ENCODE measurements at regions not wholly inside any gene's neighbourhood (a gene's known extent, or its start where the extent isn't known, plus 50 kb on each side); places are given as distances from the start of the nearest gene placed in this dataset.

DNA sequence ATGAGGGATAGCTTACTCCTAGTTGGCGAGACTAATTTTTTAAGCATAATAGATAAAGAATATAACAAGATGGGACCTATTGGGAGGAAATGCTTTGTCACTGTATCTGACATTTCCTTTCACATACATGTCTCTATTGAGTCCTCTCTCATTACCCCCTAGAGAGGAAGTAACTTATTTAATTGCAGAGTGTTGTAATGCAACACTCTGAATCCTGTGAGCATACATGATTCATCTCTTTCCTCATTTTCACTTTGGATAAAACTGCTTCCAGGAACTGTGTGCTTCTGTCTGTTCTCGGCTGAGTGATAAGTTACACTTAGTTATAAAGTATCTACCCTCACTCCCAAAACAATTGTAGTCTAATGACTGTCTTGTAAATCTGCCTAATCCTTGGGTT, 266.1 kb upstream of the ANXA10 start:
- Histone ChIP-seq H3K27ac (no peak overlapping the region), H3K9me3 (no peaks in the 10 kb centered on the region), H3K27me3 (no peaks in the 10 kb centered on the region), H3K4me1 (no peaks in the 10 kb centered on the region), H3K4me3 (no peak overlapping the region), H3K36me3 (no peaks in the 10 kb centered on the region)
- in situ Hi-C loops (cut with MboI; ENCODE audit: low pct_ligation_motif_present in 1 of 4, low pct_unique_long_range_greater_than_20kb in 1 of 4, low sequenced_read_pairs in 3 of 4) (no loop called here), intact Hi-C loops (cut with DNase I; ENCODE audit: low total_unique reads) (no loop called here)
- WGBS, 2 donors (ENCODE audit: low coverage in 1 of 2), result 67 to 100% methylated on average over 1 to 2 of the region's 2 CpGs
- TF ChIP-seq POLR2A (IDR thresholded peaks at IDR 0.05) (no peak), EP300 (IDR thresholded peaks at IDR 0.05; ENCODE audit: low read depth) (no peak), POLR2AphosphoS5 (IDR thresholded peaks at IDR 0.05) (no peak)
- TF ChIP-seq, protein P1, sequence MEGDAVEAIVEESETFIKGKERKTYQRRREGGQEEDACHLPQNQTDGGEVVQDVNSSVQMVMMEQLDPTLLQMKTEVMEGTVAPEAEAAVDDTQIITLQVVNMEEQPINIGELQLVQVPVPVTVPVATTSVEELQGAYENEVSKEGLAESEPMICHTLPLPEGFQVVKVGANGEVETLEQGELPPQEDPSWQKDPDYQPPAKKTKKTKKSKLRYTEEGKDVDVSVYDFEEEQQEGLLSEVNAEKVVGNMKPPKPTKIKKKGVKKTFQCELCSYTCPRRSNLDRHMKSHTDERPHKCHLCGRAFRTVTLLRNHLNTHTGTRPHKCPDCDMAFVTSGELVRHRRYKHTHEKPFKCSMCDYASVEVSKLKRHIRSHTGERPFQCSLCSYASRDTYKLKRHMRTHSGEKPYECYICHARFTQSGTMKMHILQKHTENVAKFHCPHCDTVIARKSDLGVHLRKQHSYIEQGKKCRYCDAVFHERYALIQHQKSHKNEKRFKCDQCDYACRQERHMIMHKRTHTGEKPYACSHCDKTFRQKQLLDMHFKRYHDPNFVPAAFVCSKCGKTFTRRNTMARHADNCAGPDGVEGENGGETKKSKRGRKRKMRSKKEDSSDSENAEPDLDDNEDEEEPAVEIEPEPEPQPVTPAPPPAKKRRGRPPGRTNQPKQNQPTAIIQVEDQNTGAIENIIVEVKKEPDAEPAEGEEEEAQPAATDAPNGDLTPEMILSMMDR (IDR thresholded peaks at IDR 0.05), result no peak
- no peak for DNase-seq

DNA sequence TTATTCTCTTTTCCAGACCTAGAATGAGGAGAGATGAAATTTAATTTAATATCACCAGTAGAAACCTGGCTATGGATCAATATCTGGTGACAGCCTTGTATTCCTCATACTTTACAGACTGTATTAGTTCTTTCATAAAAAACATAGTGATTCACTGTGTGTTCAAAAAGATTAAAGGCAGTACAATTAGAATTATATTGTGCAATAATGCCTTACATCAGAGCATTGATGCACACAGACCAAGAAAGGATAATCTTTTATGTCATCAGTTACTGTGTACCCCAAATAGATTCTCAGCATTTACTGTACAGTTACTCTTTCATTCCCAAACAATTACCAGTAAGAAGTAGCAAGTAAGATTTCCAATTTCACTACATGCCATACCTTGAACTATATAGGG, 260.5 kb upstream of the ANXA10 start:
- in situ Hi-C loops (cut with MboI; ENCODE audit: low pct_ligation_motif_present in 1 of 4, low pct_unique_long_range_greater_than_20kb in 1 of 4, low sequenced_read_pairs in 3 of 4), result no loop called here
- TF ChIP-seq EP300 (IDR thresholded peaks at IDR 0.05; ENCODE audit: low read depth) (no peak), POLR2AphosphoS5 (IDR thresholded peaks at IDR 0.05) (no peak), POLR2A (IDR thresholded peaks at IDR 0.05) (no peak)
- TF ChIP-seq, protein P1 (IDR thresholded peaks at IDR 0.05), result no peak
- no peak overlapping the region for H3K27ac ChIP-seq
- DNase-seq, result no peak
- no peaks in the 10 kb centered on the region for H3K4me1 ChIP-seq
- H3K4me3 ChIP-seq, result no peak overlapping the region
- intact Hi-C loops (cut with DNase I; ENCODE audit: low total_unique reads), result loop anchor here (1.0 kb wide), 1 partner anchor 65 kb away; no protein-coding TSS in a partner anchor
- no peaks in the 10 kb centered on the region for H3K9me3 ChIP-seq
- no peaks in the 10 kb centered on the region for H3K36me3 ChIP-seq
- no peaks in the 10 kb centered on the region for H3K27me3 ChIP-seq

- intact Hi-C loops (cut with DNase I; ENCODE audit: low total_unique reads) (no loop called here), in situ Hi-C loops (cut with MboI; ENCODE audit: low pct_ligation_motif_present in 1 of 4, low pct_unique_long_range_greater_than_20kb in 1 of 4, low sequenced_read_pairs in 3 of 4) (no loop called here)
- Histone ChIP-seq H3K27ac (no peak overlapping the region), H3K4me3 (no peak overlapping the region), H3K36me3 (no peaks in the 10 kb centered on the region), H3K4me1 (no peaks in the 10 kb centered on the region), H3K27me3 (no peaks in the 10 kb centered on the region), H3K9me3 (no peaks in the 10 kb centered on the region)
- WGBS, 2 donors (ENCODE audit: low coverage in 1 of 2), result 81 to 85% methylated on average over 1 of the region's 1 CpG
- no peak for DNase-seq
- TF ChIP-seq, protein P1 (IDR thresholded peaks at IDR 0.05), result no peak
- TF ChIP-seq POLR2AphosphoS5 (IDR thresholded peaks at IDR 0.05) (no peak), POLR2A (IDR thresholded peaks at IDR 0.05) (no peak), EP300 (IDR thresholded peaks at IDR 0.05; ENCODE audit: low read depth) (no peak)
Observed at GRCh38 chr4:167838686-167839085, 253.7 kb upstream of the ANXA10 start.

DNA sequence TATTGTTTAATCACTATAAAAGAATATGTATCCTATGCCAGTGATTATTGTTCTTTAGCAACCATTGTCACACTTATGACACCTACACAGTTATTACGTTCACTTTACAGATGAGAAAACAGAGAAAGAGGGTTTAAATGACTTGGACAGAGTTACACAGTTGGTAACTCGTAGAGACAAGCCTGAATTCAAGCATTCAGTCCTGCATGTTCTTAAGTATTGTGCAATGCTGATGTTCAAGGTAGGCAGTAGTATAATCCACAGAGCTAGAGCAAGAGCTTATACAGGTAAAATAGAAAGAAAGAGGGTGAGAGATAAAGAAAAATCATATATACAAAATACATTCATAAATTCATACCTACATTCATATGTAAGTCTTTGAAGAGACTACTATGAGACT, 249.8 kb upstream of the ANXA10 start:
- Histone ChIP-seq H3K4me1 (no peaks in the 10 kb centered on the region), H3K27ac (no peak overlapping the region), H3K9me3 (no peaks in the 10 kb centered on the region), H3K36me3 (no peaks in the 10 kb centered on the region), H3K4me3 (no peak overlapping the region), H3K27me3 (no peaks in the 10 kb centered on the region)
- intact Hi-C loops (cut with DNase I; ENCODE audit: low total_unique reads) (no loop called here), in situ Hi-C loops (cut with MboI; ENCODE audit: low pct_ligation_motif_present in 1 of 4, low pct_unique_long_range_greater_than_20kb in 1 of 4, low sequenced_read_pairs in 3 of 4) (no loop called here)
- no peak for DNase-seq
- WGBS, 2 donors (ENCODE audit: low coverage in 1 of 2), result 35 to 48% methylated on average over 2 of the region's 2 CpGs
- TF ChIP-seq POLR2AphosphoS5 (IDR thresholded peaks at IDR 0.05) (no peak), POLR2A (IDR thresholded peaks at IDR 0.05) (no peak), EP300 (IDR thresholded peaks at IDR 0.05; ENCODE audit: low read depth) (no peak)
- TF ChIP-seq, protein P1 (IDR thresholded peaks at IDR 0.05), result no peak

Data from transverse colon (tissue), 4 donors.